ENCODE measurements at regions not wholly inside any gene's neighbourhood (a gene's known extent, or its start where the extent isn't known, plus 50 kb on each side); places are given as distances from the start of the nearest gene placed in this dataset.

DNA sequence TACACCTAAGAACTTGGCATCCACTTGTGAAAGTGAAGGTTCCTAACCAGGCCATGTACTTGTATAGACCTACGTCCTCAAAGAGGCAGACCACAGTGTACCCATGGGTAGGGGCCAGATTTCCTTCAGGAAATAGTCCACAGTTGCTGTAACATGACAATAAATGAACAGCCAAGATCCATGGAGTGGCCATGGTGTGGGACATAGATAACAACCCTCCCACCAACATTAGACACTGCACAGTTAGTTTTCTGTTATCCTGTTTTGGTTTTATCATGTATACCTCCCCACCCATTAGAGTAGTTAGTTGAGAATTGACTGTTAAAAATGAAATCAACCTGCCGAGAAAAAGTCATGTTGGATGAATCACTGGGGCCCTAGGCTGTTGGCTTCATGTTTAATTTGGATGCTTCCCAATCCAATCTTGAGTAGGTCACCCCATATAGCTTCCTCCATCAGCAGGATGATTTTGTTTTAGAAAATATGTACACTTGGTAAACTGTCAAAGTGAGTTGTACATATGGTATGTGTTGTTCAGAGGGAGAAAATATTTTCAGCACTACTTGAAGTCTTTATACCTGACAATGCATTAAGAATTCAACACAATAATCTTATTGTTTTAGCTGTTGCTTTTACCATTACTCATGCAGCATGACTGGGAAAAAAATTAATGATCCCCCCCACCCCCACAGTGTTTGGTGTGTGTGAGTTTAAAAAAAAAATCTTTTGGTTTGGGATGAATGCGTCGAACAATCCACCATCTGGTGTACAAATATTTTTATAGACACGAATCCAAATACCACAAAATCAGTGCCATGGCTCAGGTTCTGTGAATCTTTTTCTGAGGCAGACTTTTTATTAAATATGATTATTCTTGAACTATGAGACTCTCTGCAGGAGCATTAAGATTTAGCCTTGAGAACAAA is 88.3 kb upstream of the ARHGAP29 start:
- DNase-seq = peak; percentile 82

DNA sequence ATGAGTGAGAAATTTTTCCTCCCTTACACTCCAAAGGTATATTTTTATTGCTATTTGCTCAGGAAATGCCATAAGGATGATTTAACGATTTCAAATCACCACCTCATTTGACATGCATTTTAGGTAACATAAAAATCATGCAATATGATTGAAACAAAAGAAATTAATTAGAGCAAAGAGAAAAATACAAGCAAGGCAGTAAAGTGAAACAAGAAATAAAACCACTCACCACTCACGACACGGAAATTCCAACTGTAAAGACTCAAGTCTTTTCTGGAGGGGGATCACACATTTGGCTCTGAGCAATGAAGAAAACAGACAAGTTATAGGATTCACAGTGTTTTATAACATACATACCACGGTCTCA is 86.8 kb upstream of the ARHGAP29 start:
- peak; percentile 54 for DNase-seq

DNA sequence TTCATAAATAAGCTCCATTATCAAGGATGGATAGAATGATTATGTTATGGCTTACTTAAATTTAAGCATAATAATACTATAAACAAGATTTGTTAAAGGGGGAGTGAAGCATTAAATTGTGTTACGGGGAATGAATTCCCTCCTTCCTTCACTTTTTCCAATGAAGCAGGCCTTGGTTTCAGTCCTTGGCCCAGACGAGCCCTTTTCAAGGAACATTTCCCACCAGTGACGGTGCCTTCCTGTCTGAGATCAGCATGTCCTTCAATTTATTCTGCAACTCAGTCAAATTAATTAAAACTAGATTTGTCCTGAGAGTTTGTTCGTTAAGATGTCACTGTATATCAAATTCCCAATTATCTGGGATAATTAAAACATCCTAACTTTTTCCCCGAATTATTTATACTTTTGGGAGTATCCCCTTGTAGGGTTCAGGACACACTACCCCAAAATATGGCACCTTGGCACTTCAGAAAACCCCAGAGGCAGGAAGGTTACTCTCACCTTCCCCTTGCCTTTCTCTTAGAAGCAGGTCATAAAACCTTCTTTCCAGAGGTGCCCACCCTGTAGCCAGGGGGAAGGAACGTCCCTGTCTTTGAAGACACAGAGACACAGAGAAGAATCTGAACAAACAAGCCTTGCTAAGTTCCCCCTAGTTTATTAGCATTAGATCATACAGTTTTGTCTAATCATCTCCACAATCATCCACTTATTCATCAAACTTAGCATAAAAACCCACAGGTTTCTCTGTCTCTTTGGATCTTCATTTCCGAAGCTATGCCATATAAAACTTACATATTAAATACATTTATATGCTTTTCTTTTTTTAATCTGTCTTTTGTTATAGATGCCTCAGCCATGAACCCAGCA is 86.2 kb upstream of the ARHGAP29 start:
- peak; percentile 54 for DNase-seq

DNA sequence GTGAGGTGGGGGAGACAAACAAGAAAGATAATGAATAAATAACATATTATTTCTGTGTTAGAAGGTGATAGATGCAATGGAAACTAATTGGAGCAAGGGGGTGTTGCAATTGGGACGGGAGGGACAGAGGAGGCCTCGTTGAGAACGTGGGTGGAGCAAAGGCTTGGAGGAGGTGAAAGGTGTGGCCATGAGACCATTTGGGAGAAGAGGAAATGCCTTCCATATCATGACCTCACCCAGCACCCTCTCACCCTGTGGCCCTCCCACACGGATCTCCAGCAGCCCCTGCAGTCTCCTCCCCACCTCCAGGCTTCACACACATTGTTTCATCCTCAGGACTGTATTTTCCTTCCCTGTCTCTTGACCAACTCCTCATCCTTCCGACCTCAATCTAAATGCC is 85.3 kb upstream of the ARHGAP29 start:
- no peak for DNase-seq

DNA sequence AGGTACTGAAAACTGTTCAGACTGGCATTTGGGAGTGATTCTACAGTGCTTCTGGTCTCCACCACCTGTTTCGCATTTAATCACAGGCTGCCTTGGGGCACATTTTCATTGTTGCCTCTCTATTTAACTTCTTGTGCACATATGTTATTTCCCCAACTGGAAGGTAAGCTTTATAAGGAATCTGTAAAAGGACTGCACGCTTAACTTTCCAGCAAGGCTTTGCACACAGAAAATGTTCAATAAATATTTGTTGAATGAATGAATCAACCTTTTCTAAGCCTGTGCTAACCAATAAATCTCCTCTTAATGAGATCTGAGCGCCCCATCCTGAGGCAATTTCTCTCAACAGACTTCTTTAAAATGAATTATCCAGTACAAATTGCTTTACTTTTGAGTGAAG is 84.3 kb upstream of the ARHGAP29 start:
- DNase-seq = no peak

DNA sequence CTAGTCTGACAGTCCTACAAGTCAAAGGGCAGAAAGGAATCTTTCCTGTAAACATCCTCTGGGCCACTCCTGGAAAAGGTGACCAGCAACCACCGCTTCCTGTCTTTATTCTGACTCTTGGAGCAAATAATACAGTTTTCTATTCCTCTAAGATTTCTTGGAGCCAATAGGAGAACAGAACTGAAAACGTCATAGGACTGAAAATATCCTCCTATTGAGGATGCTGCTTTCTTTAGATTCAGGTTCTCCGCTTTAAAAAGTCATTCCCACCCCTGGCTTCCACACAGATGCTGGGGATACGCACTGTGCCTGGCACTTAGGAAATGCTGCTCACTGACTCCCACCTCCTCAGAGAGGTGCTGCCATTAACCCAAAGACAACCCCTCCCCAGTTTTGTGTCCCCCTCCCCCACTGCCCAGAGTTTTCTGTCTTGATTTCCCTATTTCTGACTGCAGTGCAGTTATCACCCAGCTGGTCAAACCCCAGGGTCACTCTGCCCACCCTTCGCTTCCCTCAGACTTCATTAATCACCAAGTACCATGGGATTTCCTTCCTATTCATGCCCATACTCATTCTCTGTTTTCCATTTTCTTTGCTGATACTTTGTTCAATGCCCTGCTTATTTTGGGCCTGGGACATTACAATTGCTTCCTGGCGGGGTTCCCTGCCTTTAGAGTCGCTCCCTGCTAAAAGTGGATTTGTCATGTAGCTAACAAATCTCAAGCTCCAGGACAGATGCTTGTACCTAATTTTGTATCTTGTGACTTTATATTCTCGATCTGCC is 82.1 kb upstream of the ARHGAP29 start:
- no peak for DNase-seq

DNA sequence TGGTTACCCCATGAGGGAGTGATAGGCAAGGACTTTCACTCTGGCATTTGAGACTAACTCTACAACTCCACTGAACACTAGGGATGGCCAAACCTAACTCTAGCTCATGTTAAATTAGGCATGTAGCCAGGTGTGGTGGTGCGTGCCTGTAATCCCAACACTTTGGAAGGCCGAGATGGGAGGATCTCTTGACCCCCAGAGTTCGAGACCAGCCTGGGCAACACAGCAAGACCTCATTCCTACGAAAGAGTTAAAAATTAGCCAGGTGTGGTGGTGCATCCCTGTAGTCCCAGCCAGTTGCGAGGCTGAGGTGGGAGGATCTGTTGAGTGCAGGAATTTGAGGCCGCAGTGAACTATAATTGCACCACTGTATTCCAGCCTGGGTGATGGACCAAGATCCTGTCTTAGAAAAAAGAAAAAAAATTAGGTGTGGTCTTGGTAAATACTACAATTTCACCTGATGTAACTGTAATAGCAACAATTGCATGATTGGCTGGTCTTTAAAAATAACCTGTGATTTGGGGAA is 81.2 kb upstream of the ARHGAP29 start:
- no peak for DNase-seq

DNA sequence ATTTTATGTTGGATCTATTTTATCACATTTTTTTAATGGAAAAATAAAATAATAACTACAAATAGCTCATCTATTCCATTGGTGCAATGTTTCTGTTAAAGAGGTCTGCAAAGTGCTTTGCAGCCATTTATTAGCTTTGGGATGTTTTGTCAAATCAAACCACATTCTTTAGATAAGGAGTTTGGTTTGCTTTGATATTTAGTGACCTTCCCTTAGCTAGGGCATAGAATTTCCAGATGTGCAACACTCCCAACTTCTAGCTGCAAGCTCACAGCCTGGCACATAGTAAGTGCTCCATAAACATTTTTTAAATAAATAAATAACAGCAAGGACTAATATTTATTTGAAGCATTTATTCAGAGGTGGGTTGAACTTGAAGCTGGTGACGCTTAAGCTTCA is 80.4 kb upstream of the ARHGAP29 start:
- DNase-seq = no peak

DNA sequence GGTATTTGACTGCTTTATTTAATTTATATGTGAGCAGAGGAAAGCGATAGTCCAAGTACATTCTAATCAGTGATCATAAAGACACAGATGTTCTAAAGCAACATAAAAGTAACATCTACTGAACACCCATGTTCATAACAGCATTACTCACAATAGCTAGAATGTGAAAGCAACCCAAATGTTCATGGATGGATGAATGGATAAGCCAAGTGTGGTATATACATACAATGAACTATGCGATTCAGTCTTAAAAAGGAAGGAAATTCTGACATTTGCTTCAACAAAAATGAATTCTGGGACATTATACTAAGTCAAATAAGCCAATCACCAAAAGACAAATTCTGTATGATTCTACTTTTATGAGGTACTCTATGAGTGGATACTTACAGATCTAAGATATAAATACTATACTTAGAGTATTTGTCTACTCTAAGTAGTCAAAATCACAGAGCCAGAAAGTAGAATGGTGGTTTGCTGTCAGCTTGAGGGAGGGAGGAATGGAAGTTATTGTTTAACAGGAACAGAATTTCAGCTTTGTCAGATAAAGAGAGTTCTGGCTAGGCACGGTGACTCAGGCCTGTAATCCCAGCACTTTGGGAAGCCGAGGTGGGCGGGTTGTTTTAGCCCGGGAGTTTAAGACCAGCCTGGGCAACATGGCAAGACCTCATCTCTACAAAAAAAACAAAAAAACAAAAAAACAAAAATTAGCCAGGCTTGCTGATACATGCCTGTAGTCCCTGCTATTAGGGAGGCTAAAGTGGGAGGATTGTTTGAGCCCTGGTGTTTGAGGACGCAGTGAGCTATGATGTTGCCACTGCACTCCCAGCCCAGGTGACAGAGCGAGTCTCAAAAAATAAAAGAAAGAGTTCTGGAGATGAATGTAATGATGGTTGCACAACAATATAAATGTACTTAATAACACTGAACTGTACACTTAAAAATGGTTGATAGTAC is 79.7 kb upstream of the ARHGAP29 start:
- DNase-seq = no peak

DNA sequence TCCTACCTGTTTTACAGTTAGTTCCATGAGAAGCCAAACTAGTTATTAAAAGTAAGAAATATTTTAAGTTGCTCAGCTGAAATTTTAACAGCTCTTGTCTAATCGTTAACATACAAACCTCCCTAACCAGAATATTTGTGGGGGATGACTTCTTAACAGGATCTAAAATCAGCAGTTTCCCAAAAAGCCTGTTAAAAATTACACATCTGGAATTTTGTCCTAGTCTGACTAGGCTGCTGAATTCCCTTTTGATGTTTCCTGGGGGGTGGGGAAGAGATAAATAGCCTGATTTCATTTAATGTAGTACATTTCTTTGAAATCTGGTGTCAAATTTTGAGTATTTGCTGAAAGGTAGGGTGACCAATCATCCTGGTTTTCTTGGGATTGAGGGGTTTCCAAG is 78.8 kb upstream of the ARHGAP29 start:
- no peak for DNase-seq

DNA sequence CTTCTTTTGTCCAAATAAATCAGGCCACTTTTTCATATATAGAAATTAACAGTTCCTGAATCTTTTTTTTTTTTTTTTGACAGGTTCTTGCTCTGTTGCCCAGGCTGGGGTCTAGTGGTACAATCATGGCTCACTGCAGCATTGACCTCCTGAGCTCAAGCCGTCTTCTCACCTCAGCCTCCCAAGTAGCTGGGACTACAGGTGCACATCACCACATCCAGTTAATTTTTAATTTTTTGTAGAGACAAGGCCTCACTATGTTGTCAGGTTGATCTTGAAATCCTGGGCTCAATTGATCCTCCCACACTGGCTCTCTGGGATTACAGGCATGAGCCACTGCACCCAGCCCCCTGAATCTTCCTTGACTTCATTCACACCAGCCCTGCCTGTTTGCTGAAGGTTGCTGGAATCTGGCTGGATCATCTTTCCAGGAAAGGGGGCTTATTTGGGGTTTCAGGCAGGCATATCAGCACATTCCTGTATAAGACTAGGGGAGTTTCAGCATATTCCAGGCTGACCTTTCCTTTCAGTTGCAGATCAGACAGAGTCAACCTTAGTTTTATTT is 78.2 kb upstream of the ARHGAP29 start:
- no peak for DNase-seq

DNA sequence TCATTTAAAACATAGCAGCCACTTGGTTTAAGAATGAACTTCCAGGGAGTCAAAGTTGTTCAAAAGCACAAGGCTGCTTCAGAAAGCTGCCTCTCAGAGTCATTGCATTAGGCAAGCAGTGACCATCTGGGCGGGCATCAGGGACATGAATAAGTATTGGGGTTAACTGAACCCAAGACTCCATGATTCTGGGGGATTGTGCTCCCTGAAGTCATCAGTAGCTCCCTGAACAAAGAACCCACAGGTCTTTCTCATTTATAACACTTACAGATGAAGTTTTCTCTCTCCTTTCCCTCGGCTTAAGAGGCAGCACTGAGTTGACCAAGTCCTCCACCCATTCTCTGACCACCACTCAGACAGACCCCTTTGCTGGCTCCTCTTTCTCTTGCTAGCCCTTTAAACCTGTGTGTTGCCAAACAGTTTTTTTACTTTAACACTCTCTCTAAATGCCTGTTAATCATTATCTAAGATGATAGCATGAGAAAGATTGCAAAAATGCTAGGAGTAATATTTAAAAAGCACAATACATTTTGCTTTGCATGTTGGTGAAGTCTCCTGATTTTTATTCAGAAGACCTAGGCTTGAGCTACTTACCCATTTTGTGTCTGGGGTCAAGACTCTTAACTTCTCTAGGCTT is 77.0 kb upstream of the ARHGAP29 start:
- no peak for DNase-seq

DNA sequence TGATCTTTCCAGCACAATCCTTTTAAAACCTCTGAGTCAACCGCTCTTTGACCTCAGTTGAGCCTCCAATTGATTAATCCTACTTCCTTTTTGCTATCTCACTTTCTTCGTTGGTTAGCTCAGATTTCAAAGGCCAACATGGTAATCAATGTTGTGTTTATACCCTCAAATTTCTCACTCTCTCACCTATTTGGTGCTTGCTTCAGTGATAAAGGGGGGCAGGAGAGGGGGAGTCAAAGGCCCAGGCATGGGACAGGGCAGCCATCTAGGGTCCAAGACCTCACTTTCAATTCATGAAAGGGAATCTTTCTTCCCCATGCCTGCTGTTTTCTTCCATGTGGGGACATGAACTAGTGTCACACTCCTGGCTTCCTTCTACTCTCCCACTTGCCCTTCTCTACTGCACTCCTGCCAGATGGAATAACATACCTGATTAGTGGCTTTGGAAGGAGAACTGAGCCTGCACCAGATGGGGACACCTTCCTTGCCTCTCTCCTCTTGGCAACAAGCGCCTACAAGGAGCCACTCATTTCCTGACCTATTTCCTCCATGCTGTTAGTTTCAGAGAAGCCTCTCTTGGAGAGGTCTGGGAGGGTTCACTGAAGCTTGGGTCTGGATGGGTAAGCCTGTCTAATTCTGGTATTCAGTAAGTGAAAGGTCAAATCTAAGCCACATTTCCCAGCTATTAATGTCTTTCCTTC is 73.3 kb upstream of the ARHGAP29 start:
- DNase-seq = no peak

DNA sequence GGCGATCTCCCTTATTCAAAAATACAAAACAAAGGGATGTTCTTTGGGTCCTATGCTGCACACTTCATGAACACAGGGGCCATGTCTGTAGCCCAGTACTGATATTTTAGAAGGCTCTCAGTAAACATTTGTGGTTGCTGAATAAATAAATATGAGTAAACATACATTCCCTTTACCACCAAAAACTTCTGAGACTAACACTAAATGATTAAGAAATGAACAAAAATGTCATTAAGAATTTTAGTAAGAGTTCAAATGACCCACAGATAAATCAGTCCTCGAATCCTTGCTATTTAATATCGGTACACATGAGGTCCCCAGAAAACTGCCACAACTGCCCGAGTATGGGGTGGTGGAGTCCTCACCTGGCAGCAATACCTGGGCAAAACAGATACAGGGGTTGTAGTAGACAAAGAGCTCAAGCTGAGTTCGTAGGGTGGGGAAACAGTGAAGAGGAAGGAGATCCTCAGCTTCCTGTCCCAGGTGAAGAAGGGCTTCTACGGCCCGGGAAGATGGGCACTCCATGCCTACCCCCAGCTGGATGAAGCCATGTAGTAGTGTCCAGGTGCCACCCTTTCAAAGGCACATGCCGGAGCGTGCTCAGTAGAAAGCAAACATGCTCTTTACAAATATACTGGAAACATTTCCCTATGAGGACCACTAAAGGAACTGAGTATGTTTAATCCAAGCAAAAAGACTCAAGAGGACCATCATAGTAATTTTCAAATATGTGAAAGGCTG is 72.6 kb upstream of the ARHGAP29 start:
- DNase-seq = no peak

DNA sequence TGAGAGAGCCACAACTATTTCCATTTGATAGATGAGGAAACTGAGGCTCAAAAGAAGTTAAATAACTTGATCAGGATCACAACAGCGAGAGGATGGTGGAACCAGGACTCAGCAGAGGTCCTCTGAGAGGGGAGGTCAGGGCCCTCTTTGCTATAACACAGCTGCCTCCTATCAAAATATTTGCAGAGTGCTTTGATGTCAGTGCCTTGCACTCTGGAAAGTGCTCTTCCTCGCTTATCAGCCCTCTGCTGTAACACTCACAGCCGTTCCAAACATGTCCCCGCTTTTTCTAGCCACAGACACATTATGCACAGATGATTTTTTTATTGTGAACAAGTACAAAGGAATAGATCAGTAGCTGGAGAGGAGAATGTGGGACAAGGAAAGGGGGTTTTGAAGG is 71.8 kb upstream of the ARHGAP29 start:
- no peak for DNase-seq

DNA sequence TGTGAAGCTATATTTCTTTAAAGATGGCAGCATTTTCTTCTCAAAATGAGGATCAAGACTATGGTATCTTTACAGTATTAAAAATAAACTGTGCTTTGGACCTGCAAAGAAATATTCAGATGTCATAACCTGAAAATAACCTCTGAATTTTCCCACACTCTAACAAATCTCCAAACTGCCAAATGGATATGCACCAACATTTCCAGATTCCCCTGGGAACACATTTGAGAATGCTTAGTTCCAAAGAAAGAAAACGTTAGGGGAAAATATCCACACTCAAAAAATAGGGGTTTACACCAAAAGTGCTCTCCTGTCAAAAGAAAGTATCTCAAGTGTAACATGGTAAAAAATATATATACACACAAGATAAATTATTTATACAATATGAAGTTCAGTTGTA is 69.1 kb upstream of the ARHGAP29 start:
- DNase-seq = no peak

DNA sequence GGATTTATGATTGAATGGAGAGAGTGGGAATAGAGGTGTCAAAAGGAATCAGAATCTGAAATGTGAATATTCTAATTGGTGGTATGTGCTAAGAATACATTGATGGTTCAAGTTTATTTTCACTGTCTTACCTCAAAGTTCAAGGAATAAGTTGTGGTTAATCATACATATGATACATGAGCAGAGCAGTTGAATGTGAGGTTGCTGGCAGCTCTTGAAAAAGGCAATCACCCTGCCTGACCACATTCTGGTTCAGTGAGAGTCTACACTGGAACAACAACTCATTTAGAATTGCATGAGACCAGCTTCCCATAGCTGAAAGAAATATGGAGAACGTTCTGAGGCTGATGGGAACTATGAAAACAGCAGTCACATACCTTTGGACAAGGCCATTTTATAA is 68.3 kb upstream of the ARHGAP29 start:
- DNase-seq = no peak

DNA sequence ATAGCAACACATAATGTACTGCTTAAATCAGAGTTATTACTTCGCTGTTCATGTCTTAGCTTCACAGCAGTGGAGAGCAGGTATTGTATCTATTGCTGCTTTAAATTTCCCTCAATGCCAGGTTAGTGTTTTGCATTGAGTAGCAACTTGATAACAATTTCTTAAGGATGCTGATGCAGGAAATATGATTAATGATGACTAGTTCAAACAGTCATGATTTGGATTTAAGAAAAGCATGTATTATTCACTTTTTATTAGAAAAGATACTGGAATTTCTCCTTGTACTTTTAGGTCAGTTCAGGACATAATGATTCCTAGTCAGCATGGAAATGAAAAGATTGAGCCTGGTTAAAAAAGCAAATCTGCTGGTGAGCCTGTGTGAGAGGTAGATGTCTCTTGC is 67.2 kb upstream of the ARHGAP29 start:
- no peak for DNase-seq

DNA sequence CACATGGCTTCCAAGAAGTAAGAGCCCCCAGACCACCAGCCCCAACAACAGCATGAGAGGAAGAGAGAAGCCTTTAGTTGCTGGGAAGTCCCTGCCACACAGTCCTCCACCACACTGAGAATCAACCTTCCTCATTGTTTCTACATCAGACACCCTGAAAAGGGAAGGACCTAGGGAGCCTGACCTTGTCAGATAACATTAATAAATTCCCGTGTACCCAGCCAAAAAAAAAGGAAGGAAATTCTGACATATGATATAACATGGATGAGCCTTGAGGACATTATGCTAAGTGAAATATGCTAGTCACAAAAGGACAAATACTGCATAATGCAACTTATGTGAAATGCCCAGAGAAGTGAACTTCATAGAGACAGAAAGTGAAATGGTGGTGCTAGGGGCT is 65.6 kb upstream of the ARHGAP29 start:
- DNase-seq = no peak
